ENCODE measurements at regions not wholly inside any gene's neighbourhood (a gene's known extent, or its start where the extent isn't known, plus 50 kb on each side); places are given as distances from the start of the nearest gene placed in this dataset.

- Histone ChIP-seq H3K36me3 (no peaks in the 10 kb centered on the region), H3K4me3 (no peak overlapping the region), H3K9me3 (peaks cover 0 to 14% (median 9%) of the 10 kb centered on the region in 8 donors), H3K27ac (no peak overlapping the region), H3K4me1 (no peaks in the 10 kb centered on the region), H3K27me3 (replicated peaks in 1 of 7) (no peaks in the 10 kb centered on the region)
- intact Hi-C loops (cut with DNase I; ENCODE audit: low total_unique reads): no loop called here
- DNase-seq: no peak
- TF ChIP-seq POLR2AphosphoS5 (IDR thresholded peaks at IDR 0.05): no peak
- 92 to 98% (median 94%) methylated on average over 4 to 8 of the region's 8 CpGs for WGBS, 5 donors
These were observed 261.6 kb downstream of the PLPP3 start for GRCh38 chr1:56317722-56318121.

GRCh38 chr1:56315293-56315942, 263.9 kb downstream of the PLPP3 start:
- Histone ChIP-seq H3K27ac (no peak overlapping the region), H3K9me3 (peaks cover 0 to 14% (median 9%) of the 10 kb centered on the region in 8 donors), H3K4me1 (no peaks in the 10 kb centered on the region), H3K4me3 (no peak overlapping the region), H3K27me3 (replicated peaks in 1 of 7) (no peaks in the 10 kb centered on the region), H3K36me3 (no peaks in the 10 kb centered on the region)
- no peak for TF ChIP-seq CTCF (IDR thresholded peaks at IDR 0.05 in 8 of 11, conservative IDR thresholded peaks at IDR 0.05 in 3 of 11)
- 74 to 96% (median 95%) methylated on average over 3 of the region's 3 CpGs for WGBS, 5 donors
- intact Hi-C loops (cut with DNase I; ENCODE audit: low total_unique reads): no loop called here
- no peak for DNase-seq

GRCh38 chr1:56313560-56313959, 265.8 kb downstream of the PLPP3 start:
- intact Hi-C loops (cut with DNase I; ENCODE audit: low total_unique reads): no loop called here
- H3K4me1 ChIP-seq: no peaks in the 10 kb centered on the region
- H3K27ac ChIP-seq: no peak overlapping the region
- WGBS, 5 donors: 95 to 98% (median 95%) methylated on average over 2 of the region's 2 CpGs
- H3K4me3 ChIP-seq: no peak overlapping the region
- no peaks in the 10 kb centered on the region for H3K27me3 ChIP-seq (replicated peaks in 1 of 7)
- no peak for DNase-seq
- H3K36me3 ChIP-seq: no peaks in the 10 kb centered on the region
- TF ChIP-seq CTCF (IDR thresholded peaks at IDR 0.05 in 8 of 11, conservative IDR thresholded peaks at IDR 0.05 in 3 of 11) (no peak), POLR2A (IDR thresholded peaks at IDR 0.05) (no peak), POLR2AphosphoS5 (IDR thresholded peaks at IDR 0.05) (no peak)
- peaks cover 0 to 14% (median 9%) of the 10 kb centered on the region in 8 donors for H3K9me3 ChIP-seq

- TF ChIP-seq POLR2AphosphoS5 (IDR thresholded peaks at IDR 0.05) (no peak), POLR2A (IDR thresholded peaks at IDR 0.05) (no peak), CTCF (IDR thresholded peaks at IDR 0.05 in 8 of 11, conservative IDR thresholded peaks at IDR 0.05 in 3 of 11) (no peak)
- WGBS, 5 donors: 42 to 93% (median 72%) methylated on average over 2 of the region's 2 CpGs
- no peak for DNase-seq
- intact Hi-C loops (cut with DNase I; ENCODE audit: low total_unique reads): no loop called here
- Histone ChIP-seq H3K27me3 (replicated peaks in 1 of 7) (no peaks in the 10 kb centered on the region), H3K9me3 (peaks cover 0 to 14% (median 9%) of the 10 kb centered on the region in 8 donors), H3K4me3 (no peak overlapping the region), H3K4me1 (no peaks in the 10 kb centered on the region), H3K27ac (no peak overlapping the region), H3K36me3 (no peaks in the 10 kb centered on the region)
These were observed 267.6 kb downstream of the PLPP3 start for GRCh38 chr1:56311766-56312165.

GRCh38 chr1:56310945-56311344, 268.4 kb downstream of the PLPP3 start:
- TF ChIP-seq CTCF (IDR thresholded peaks at IDR 0.05 in 8 of 11, conservative IDR thresholded peaks at IDR 0.05 in 3 of 11): no peak
- no peak for TF ChIP-seq POLR2AphosphoS5 (IDR thresholded peaks at IDR 0.05)
- Histone ChIP-seq H3K27ac (no peak overlapping the region), H3K27me3 (replicated peaks in 1 of 7) (no peaks in the 10 kb centered on the region), H3K36me3 (no peaks in the 10 kb centered on the region), H3K9me3 (peaks cover 0 to 14% (median 9%) of the 10 kb centered on the region in 8 donors), H3K4me3 (no peak overlapping the region), H3K4me1 (no peaks in the 10 kb centered on the region)
- intact Hi-C loops (cut with DNase I; ENCODE audit: low total_unique reads): no loop called here
- 80 to 94% (median 88%) methylated on average over 3 of the region's 3 CpGs for WGBS, 5 donors
- no peak for DNase-seq
